HepG2 (cell line): ENCODE measurements at regions not wholly inside any gene's neighbourhood (a gene's known extent, or its start where the extent isn't known, plus 50 kb on each side); places are given as distances from the start of the nearest gene placed in this dataset.

ENCODE experiments used
- CHD4 ChIP-seq: fragments of 200-600 bp; sonication (generic); IDR thresholded peaks from 2 replicates; pipeline ENCODE4 v1.7.0; 2017; ENCODE audit warnings: mild to moderate bottlenecking, low read length, borderline replicate concordance
- HDAC2 ChIP-seq: sonication (generic); formaldehyde crosslinking; IDR thresholded peaks from 2 replicates; pipeline ENCODE4 v1.4.0; 2020; ENCODE audit warnings: missing genetic modification reagents
- HES4 ChIP-seq: sonication (generic); formaldehyde crosslinking; IDR thresholded peaks from 2 replicates; pipeline ENCODE4 v1.9.0; 2021; ENCODE audit warnings: mild to moderate bottlenecking, missing genetic modification reagents, borderline replicate concordance
- RFXAP ChIP-seq: sonication (generic); formaldehyde crosslinking; IDR thresholded peaks from 2 replicates; pipeline ENCODE4 v1.4.0; 2020; ENCODE audit warnings: missing genetic modification reagents, borderline replicate concordance
- SIN3A ChIP-seq: IDR thresholded peaks from 2 replicates; pipeline ENCODE4 v1.6.1; 2011; ENCODE audit warnings: low read depth, mild to moderate bottlenecking, control low read depth, low read length, borderline replicate concordance
- SIN3B ChIP-seq: fragments of 150-350 bp; IDR thresholded peaks from 2 replicates; pipeline ENCODE4 v1.6.1; 2014; ENCODE audit warnings: low read length
- ZNF468 ChIP-seq: sonication (generic); formaldehyde crosslinking; IDR thresholded peaks from 2 replicates; pipeline ENCODE4 v1.8.0; 2022; ENCODE audit warnings: mild to moderate bottlenecking, moderate library complexity, missing genetic modification reagents
- TF ChIP-seq, protein P1 (sequence below): sonication (generic); formaldehyde crosslinking; IDR thresholded peaks from 2 replicates; pipeline ENCODE4 v1.5.0; 2020; ENCODE audit warnings: mild to moderate bottlenecking, missing genetic modification reagents, moderate library complexity
- TF ChIP-seq, protein P2 (sequence below): sonication (generic); formaldehyde crosslinking; IDR thresholded peaks from 2 replicates; pipeline ENCODE4 v1.4.0; 2020; ENCODE audit warnings: missing genetic modification reagents

DNA sequence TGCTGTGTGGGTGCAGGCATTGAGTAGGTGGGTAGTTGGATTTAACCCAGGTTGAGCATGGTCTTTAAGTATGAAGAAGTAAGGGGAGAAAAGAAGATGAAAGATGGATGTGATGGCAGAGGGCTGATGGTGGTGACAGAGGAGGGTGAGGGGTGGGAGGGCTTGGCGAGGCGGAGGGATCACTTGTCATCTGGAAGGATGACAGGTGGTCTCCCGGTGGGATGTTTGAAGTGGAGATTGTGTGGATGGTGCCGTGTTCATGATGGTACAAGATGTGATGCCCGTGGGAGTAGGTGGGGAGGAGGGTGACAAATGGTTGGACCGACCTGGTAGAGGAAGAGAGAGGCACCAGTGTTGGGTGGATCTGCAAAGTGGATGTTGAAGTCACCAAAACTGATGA is 208.8 kb downstream of the RPLP1 start:
- no peak for TF ChIP-seq CHD4
- TF ChIP-seq ZNF468 (CRISPR knock-in tag) = no peak
- TF ChIP-seq, protein P1, sequence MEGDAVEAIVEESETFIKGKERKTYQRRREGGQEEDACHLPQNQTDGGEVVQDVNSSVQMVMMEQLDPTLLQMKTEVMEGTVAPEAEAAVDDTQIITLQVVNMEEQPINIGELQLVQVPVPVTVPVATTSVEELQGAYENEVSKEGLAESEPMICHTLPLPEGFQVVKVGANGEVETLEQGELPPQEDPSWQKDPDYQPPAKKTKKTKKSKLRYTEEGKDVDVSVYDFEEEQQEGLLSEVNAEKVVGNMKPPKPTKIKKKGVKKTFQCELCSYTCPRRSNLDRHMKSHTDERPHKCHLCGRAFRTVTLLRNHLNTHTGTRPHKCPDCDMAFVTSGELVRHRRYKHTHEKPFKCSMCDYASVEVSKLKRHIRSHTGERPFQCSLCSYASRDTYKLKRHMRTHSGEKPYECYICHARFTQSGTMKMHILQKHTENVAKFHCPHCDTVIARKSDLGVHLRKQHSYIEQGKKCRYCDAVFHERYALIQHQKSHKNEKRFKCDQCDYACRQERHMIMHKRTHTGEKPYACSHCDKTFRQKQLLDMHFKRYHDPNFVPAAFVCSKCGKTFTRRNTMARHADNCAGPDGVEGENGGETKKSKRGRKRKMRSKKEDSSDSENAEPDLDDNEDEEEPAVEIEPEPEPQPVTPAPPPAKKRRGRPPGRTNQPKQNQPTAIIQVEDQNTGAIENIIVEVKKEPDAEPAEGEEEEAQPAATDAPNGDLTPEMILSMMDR (CRISPR knock-in tag) = no peak
- TF ChIP-seq, protein P2, sequence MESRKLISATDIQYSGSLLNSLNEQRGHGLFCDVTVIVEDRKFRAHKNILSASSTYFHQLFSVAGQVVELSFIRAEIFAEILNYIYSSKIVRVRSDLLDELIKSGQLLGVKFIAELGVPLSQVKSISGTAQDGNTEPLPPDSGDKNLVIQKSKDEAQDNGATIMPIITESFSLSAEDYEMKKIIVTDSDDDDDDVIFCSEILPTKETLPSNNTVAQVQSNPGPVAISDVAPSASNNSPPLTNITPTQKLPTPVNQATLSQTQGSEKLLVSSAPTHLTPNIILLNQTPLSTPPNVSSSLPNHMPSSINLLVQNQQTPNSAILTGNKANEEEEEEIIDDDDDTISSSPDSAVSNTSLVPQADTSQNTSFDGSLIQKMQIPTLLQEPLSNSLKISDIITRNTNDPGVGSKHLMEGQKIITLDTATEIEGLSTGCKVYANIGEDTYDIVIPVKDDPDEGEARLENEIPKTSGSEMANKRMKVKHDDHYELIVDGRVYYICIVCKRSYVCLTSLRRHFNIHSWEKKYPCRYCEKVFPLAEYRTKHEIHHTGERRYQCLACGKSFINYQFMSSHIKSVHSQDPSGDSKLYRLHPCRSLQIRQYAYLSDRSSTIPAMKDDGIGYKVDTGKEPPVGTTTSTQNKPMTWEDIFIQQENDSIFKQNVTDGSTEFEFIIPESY (CRISPR knock-in tag) = no peak
- no peak for TF ChIP-seq SIN3B
- no peak for TF ChIP-seq HDAC2 (CRISPR knock-in tag)
- no peak for TF ChIP-seq SIN3A
- no peak for TF ChIP-seq RFXAP (CRISPR knock-in tag)
- TF ChIP-seq HES4 (CRISPR knock-in tag) = no peak
